Nephron progenitor cell (in vitro differentiated cells): ENCODE measurements at regions not wholly inside any gene's neighbourhood (a gene's known extent, or its start where the extent isn't known, plus 50 kb on each side); places are given as distances from the start of the nearest gene placed in this dataset.
"Not testable (repeated sequence)": the region's sequence is repeated elsewhere in the genome, so short reads cannot be mapped to it uniquely, and the experiment has no call there.

ENCODE experiments used
- DNase-seq: peaks from one replicate; pipeline ENCODE4 v3.0.0; 2021
- H3K27ac Mint-ChIP-seq: 2 replicates; pipeline ENCODE4 v1.8.0; 2021; ENCODE audit warnings: mild to moderate bottlenecking, moderate library complexity, mixed read lengths
- H3K27me3 Mint-ChIP-seq: 2 replicates; pipeline ENCODE4 v1.8.0; 2021; ENCODE audit warnings: mild to moderate bottlenecking, low read depth, mixed read lengths; ENCODE audit not compliant: poor library complexity
- H3K36me3 Mint-ChIP-seq: 2 replicates; pipeline ENCODE4 v1.8.0; 2021; ENCODE audit warnings: low read depth, mixed read lengths
- H3K4me1 Mint-ChIP-seq: 2 replicates; pipeline ENCODE4 v1.8.0; 2021; ENCODE audit warnings: mixed read lengths
- H3K4me3 Mint-ChIP-seq: 2 replicates; pipeline ENCODE4 v1.8.0; 2021; ENCODE audit warnings: mild to moderate bottlenecking, moderate library complexity, mixed read lengths
- H3K9me3 Mint-ChIP-seq: 2 replicates; pipeline ENCODE4 v1.8.0; 2021; ENCODE audit warnings: mild to moderate bottlenecking, moderate library complexity, mixed read lengths
- CTCF ChIP-seq: fragments of 200-600 bp; sonication (generic); IDR thresholded peaks from 2 replicates; pipeline ENCODE4 v1.5.0; 2021; ENCODE audit warnings: antibody characterized with exemption

GRCh38 chr20:53819973-53820451 is 226.4 kb upstream of the ZNF217 start:
- Mint-ChIP-seq H3K9me3 (peaks cover 23% of the 10 kb centered on the region), H3K27ac (no peak overlapping the region), H3K4me3 (no peak overlapping the region), H3K4me1 (peaks cover 2% of the 10 kb centered on the region), H3K36me3 (peaks cover 6% of the 10 kb centered on the region), H3K27me3 (peaks cover 10% of the 10 kb centered on the region)
- no peak for TF ChIP-seq CTCF
- DNase-seq, result no peak

- Mint-ChIP-seq H3K27me3 (peaks cover 14% of the 10 kb centered on the region), H3K4me1 (peaks cover 7% of the 10 kb centered on the region), H3K9me3 (peaks cover 23% of the 10 kb centered on the region), H3K4me3 (no peak overlapping the region), H3K36me3 (peaks cover 6% of the 10 kb centered on the region), H3K27ac (no peak overlapping the region)
- TF ChIP-seq CTCF, result no peak
- no peak for DNase-seq
These were observed 225.0 kb upstream of the ZNF217 start for GRCh38 chr20:53818457-53819177.

- H3K27me3 Mint-ChIP-seq, result peaks cover 12% of the 10 kb centered on the region
- H3K36me3 Mint-ChIP-seq, H3K27ac Mint-ChIP-seq, DNase-seq, H3K4me3 Mint-ChIP-seq, H3K4me1 Mint-ChIP-seq: not testable (repeated sequence)
- H3K9me3 Mint-ChIP-seq, result peaks cover 23% of the 10 kb centered on the region
These were observed 223.9 kb upstream of the ZNF217 start for GRCh38 chr20:53817513-53817912.

- Mint-ChIP-seq H3K27me3 (peaks cover 10% of the 10 kb centered on the region), H3K36me3 (peaks cover 6% of the 10 kb centered on the region), H3K9me3 (peaks cover 23% of the 10 kb centered on the region), H3K4me3 (no peak overlapping the region), H3K27ac (no peak overlapping the region), H3K4me1 (peaks cover 7% of the 10 kb centered on the region)
- TF ChIP-seq CTCF, result no peak
- no peak for DNase-seq
These were observed 223.3 kb upstream of the ZNF217 start for GRCh38 chr20:53816872-53817398.

- H3K4me3 Mint-ChIP-seq, result no peak overlapping the region
These were observed 221.9 kb upstream of the ZNF217 start for GRCh38 chr20:53815509-53815908.

GRCh38 chr20:53814060-53814459 is 220.4 kb upstream of the ZNF217 start:
- H3K36me3 Mint-ChIP-seq, result peaks cover 6% of the 10 kb centered on the region
- TF ChIP-seq CTCF, result no peak

More at GRCh38 chr20:53815509-53815908, 221.9 kb upstream of the ZNF217 start:
- TF ChIP-seq CTCF, result no peak
- H3K27ac Mint-ChIP-seq, result no peak overlapping the region
- H3K36me3 Mint-ChIP-seq, result peaks cover 6% of the 10 kb centered on the region
- DNase-seq, result no peak
- H3K4me1 Mint-ChIP-seq, result peaks cover 14% of the 10 kb centered on the region
- H3K27me3 Mint-ChIP-seq, result peaks cover 14% of the 10 kb centered on the region
- peaks cover 23% of the 10 kb centered on the region for H3K9me3 Mint-ChIP-seq

More at GRCh38 chr20:53814060-53814459, 220.4 kb upstream of the ZNF217 start:
- DNase-seq, result no peak
- Mint-ChIP-seq H3K4me3 (no peak overlapping the region), H3K27me3 (peaks cover 14% of the 10 kb centered on the region), H3K27ac (no peak overlapping the region), H3K4me1 (peaks cover 27% of the 10 kb centered on the region), H3K9me3 (peaks cover 16% of the 10 kb centered on the region)
